HUDEP-2 (cell line): ENCODE measurements at regions not wholly inside any gene's neighbourhood (a gene's known extent, or its start where the extent isn't known, plus 50 kb on each side); places are given as distances from the start of the nearest gene placed in this dataset.

Experiments
- DNase-seq, 76 experiments: peaks; one replicate each; lab custom pipeline; 2025; ENCODE audit not compliant: unreplicated experiment in 76 of 76; lab: John Stamatoyannopoulos, UW

- DNase-seq: no peak
Observed at GRCh38 chr3:76731471-76731870, 308.4 kb upstream of the ROBO2 start.

- no peak for DNase-seq
Observed at GRCh38 chr3:76733073-76733759, 306.7 kb upstream of the ROBO2 start.

DNA sequence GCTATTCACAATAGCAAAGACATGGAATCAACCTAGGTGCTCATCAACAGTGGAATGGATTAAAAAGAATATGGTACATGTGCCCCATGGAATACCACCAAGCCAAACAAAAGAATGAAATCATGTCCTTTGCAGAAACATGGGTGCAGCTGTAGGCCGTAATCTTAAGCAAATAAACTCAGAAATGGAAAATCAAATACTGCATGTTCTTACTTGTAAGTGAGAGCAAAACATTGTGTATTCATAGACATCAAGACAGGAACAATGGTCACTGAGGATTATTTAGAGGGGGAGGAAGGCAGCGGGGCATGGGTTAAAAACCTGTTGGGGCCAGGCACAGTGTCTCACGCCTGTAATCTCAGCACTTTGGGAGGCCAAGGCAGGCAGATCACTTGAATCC, 304.7 kb upstream of the ROBO2 start:
- no peak for DNase-seq

GRCh38 chr3:76753599-76753998, 286.3 kb upstream of the ROBO2 start:
- no peak for DNase-seq

DNA sequence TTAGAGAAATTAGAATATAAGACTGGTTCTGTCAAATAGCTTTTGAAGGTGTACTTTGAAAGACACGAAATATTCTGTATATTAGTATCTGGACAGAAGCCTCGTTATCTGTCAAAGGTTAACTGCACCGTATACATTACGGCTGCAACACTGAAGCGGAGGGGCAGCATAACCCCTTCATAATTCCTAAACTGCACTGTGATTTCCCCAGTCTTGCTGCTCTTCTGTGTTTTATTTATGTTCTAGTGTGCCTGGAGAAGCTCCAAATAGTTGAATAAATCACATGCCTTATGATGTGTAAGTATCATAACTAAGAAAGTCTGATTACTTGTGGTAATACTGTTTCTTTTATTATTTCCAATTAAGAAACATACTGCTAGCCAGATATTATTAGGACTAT, 285.7 kb upstream of the ROBO2 start:
- DNase-seq: no peak

DNA sequence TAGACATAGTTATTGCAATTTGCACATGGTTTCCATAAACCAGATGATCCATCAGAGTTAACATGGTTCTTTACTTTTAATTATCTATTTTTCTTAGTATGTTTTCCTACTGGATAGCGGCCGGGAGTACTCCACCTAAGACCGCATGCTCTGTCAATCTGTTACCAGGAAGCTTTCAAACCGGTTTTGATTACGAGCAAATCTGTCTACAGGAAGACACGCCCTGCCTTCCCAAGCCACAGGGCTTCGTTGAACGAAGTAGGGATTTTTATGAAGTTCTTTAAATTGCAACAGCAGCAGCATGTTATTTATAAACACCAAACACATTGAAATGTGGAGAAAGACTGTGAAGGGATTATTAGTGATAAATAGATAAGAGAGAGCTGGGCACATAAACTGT, 283.3 kb upstream of the ROBO2 start:
- DNase-seq: no peak

GRCh38 chr3:76760336-76760735, 279.6 kb upstream of the ROBO2 start:
- DNase-seq: no peak

DNA sequence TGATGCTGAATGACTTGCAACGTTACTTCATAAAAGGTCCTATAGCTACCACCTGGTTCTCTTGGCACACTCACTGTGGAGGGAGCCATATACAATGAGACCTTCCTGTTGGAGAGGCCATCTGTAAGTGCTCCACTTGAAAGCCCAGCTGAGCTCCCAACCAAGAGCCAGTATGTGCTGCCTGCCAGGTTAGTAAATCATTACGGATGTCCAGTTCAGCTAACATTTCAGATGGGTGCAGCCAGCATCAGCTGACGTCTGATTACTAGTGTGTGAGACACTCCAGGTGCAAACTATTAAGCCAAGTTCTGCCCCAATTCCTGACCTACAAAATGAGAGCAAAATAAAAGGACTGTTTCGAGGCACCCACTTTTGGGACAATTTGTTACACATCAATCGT, 274.4 kb upstream of the ROBO2 start:
- DNase-seq: no peak

DNA sequence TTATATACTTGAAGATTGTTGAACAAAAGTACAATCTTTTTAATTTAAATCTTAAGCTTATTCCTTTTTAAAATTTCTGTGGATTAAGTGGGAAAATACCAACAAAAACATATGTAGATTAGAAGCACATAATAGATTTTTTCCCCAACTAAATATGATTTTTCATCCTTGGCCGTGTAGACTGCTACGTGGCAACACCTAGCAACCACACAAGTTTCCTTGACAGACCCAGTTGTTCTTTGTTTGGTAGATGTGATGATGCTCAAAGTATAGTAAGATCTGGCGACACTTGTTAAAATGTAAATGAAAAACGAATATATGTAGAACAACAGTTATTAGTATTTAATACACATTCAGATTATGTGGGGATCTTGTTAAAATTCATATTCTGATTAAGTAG, 271.0 kb upstream of the ROBO2 start:
- DNase-seq: no peak

DNA sequence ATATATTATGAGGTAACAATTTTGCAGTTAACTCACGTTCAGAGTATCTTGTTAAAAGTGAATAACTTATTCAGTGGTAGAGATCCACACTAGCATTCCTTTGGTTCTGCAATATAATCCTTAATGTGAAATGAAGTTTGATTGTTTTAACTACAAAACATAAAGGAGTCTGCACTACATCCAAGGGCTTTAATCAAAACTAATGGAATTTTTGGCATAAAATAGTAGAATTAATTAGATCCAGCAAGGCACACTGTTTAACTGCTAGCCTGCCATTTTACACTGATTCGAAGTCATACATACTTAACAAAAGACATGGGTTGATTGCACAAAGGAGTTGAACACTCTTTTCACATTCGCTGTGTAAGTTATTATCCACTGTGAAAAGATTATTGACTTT, 263.0 kb upstream of the ROBO2 start:
- no peak for DNase-seq

- DNase-seq: no peak
Observed at GRCh38 chr3:76788206-76788605, 251.7 kb upstream of the ROBO2 start.

GRCh38 chr3:76789237-76789636, 250.7 kb upstream of the ROBO2 start:
- no peak for DNase-seq

DNA sequence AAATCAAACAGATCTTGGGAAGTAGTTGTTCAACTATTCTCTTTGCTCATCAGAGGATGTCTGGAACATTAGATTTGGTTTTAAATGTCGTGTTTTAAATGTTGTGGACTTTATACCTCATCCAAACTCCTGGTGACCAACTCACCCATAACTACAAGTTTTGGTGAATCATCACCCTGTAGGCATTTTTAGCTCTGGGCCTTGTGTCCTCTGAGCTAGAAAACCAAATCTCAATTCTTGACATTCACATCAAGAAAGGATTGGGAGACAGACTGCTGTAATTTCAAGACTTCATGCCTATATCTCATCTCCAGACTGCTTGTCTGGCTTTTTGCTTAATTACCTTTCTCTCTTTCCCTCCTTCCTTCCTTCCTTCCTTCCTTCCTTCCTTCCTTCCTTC, 228.5 kb upstream of the ROBO2 start:
- no peak for DNase-seq

DNA sequence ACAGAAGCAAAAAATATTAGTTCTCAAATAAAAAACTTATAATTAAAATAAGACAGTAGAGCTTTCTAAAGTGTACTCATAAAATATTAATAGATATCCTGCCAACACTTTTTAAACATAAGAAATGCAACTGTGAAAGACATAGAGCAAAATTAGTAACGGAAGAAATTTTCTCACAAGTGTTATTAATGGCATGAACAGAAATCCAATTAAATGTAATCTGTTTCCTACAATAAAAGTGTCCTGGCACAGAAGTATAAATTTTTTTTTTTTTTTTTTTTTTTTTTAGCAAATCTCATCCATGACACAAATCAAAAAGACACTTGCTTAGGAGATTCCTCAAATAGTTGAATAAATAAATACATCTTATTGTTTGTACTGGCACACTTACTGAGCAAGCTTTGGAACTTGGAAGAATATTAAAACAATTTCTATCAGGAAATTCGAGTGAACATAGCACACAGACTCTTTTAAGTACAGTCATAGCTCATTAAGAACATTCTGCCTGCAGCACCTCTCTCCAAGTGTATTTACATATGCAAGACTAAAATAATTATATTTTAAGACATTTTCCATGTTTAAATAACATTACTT, 227.2 kb upstream of the ROBO2 start:
- no peak for DNase-seq

GRCh38 chr3:76815561-76815960, 224.3 kb upstream of the ROBO2 start:
- no peak for DNase-seq

- DNase-seq: no peak
Observed at GRCh38 chr3:76820481-76820880, 219.4 kb upstream of the ROBO2 start.

DNA sequence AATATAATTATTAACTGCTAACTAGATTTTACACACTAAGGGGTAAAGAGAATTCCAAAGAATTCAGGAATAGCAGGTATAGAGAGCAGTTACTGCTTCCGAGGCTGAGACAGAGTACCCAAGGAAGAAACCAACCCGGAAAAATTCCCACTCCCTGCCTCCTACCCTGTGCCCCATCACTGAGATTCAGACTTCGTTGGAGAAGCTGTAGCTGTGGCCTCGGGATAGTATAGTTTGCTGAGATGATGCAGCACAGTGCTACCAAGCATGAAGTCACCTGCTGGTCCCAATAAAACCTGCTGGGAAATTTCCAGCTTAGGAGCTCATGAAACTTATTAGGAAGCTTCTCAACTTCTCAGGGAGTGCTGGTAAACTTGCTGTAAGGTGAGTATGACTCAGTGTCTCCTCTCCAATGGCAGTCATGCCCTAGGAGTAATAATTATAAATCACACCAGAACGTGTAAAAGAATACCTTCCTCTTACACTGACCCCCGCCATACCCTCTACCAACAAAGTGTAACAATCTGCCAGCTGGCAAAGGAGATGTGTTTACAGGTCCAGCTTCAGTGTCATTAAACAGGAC, 215.2 kb upstream of the ROBO2 start:
- DNase-seq: no peak

GRCh38 chr3:76826861-76827260, 213.0 kb upstream of the ROBO2 start:
- DNase-seq: no peak

- no peak for DNase-seq
Observed at GRCh38 chr3:76827701-76828226, 212.1 kb upstream of the ROBO2 start.

GRCh38 chr3:76834657-76835056, 205.2 kb upstream of the ROBO2 start:
- no peak for DNase-seq

DNA sequence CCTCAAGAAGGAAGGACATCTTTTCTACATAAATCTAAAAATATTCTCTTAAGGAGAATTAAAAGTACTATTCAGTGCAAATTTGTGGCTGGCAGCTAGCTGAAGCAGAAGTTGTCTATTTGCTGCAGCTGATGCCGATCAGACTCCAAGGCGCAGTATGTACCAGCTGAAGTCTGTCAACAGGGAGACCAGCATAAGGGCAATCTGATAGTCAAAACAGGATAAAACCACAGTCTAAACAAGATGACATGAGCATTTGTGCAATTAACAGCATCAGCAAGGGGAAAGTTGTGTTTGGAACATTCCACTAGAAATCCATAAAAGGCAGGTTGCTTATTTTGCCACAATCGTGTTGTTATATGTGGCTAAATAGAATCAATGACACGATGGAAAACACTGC, 198.2 kb upstream of the ROBO2 start:
- no peak for DNase-seq

DNA sequence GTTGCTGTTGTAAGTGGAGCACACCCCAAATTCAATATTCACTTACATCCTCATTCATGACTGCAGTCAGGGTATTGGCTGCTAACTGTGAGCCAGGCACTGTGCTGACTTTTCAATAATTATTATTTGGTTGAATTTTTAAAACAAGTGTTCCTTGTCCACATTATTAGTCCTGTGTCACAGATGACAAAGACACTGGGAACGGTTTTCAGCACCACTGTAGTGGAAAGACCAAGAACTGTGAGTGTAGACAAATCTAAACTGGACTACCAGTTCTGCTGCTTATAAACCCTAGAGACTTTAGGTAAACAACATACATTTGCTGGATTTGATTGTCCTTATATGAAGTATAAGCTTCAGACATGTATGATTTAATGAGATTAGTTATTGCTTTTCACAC, 197.7 kb upstream of the ROBO2 start:
- DNase-seq: no peak
